OCI-LY3 (cell line): ENCODE measurements at regions not wholly inside any gene's neighbourhood (a gene's known extent, or its start where the extent isn't known, plus 50 kb on each side); places are given as distances from the start of the nearest gene placed in this dataset.

Source experiments
- EZH2phosphoT487 ChIP-seq: fragments of 200-600 bp; shearing (Covaris generic); IDR thresholded peaks from 2 replicates; pipeline ENCODE4 v1.6.1; 2018; ENCODE audit warnings: antibody characterized with exemption, mixed run types, low read depth
- TF ChIP-seq, protein P1 (sequence below): fragments of 200-600, 300-600 bp; sonication (generic); IDR thresholded peaks from 2 replicates; pipeline ENCODE4 v1.5.1; 2014; ENCODE audit warnings: antibody characterized with exemption, low read length, low read depth

GRCh38 chr3:64924961-64925360, 237.2 kb upstream of the ADAMTS9 start:
- TF ChIP-seq, protein P1, sequence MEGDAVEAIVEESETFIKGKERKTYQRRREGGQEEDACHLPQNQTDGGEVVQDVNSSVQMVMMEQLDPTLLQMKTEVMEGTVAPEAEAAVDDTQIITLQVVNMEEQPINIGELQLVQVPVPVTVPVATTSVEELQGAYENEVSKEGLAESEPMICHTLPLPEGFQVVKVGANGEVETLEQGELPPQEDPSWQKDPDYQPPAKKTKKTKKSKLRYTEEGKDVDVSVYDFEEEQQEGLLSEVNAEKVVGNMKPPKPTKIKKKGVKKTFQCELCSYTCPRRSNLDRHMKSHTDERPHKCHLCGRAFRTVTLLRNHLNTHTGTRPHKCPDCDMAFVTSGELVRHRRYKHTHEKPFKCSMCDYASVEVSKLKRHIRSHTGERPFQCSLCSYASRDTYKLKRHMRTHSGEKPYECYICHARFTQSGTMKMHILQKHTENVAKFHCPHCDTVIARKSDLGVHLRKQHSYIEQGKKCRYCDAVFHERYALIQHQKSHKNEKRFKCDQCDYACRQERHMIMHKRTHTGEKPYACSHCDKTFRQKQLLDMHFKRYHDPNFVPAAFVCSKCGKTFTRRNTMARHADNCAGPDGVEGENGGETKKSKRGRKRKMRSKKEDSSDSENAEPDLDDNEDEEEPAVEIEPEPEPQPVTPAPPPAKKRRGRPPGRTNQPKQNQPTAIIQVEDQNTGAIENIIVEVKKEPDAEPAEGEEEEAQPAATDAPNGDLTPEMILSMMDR, result no peak
- TF ChIP-seq EZH2phosphoT487, result no peak
